Keratinocyte (primary cell): ENCODE measurements at regions not wholly inside any gene's neighbourhood (a gene's known extent, or its start where the extent isn't known, plus 50 kb on each side); places are given as distances from the start of the nearest gene placed in this dataset.

Experiments
- EZH2 ChIP-seq: IDR thresholded peaks from one replicate; pipeline ENCODE4 v1.6.1; 2012; ENCODE audit warnings: inconsistent platforms, mild to moderate bottlenecking, low read length, moderate library complexity
- TF ChIP-seq, protein P1 (sequence below), 3 experiments: IDR thresholded peaks in 1 of 3; conservative IDR thresholded peaks in 1 of 3; optimal IDR thresholded peaks in 1 of 3; 2 replicates in 2 of 3; 3 replicates in 1 of 3; pipeline versions ENCODE3 to v1.5.1; 2011; ENCODE audit warnings: low read length in 3 of 3, mild to moderate bottlenecking in 3 of 3, moderate library complexity in 2 of 3, control low read depth in 1 of 3, inconsistent platforms in 1 of 3; ENCODE audit not compliant: insufficient read depth in 2 of 3; ENCODE audit errors: extremely low read depth in 1 of 3

DNA sequence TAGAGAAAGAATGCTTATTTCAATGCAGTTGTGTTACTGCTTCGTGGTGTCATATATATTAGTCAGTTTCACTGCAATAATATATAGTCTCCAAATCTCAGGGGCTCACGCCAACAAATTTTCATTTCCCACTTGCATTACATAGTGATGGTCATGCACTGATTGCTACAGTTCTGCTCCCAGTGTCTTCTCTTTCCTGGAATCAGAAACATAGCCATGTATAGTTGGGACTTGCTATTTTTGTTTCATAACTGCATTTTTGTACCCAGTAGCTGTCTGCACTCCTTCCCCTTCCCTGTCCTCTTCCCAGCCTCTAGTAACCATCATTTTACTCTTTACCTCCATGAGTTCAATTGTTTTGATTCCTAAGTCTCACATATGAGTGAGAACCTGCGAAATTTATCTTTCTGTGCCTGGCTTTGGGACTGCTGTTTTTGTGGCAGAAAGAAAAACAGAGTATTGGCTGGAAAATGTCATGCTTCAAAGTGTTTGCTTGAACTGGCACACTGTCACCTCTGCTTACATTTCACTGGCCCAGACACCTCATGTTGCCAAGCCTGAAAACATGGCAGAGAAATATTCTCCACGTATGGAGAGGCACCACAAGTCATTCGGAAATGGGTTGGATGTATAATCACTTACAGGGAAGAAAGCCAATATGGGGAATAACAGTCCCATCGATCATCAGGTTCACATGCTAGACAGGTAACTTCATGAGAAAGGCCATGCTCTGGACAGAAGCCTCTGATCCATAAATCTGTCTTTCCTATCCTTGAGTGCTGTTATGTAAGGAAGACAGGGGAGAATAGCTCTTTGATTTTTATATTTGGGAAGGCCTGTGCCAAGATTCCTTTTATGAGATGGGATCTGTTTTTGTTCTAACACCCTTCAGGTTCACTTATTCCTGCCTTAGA, 60.4 kb upstream of the BACH1 start:
- TF ChIP-seq EZH2: no peak
- TF ChIP-seq, protein P1, sequence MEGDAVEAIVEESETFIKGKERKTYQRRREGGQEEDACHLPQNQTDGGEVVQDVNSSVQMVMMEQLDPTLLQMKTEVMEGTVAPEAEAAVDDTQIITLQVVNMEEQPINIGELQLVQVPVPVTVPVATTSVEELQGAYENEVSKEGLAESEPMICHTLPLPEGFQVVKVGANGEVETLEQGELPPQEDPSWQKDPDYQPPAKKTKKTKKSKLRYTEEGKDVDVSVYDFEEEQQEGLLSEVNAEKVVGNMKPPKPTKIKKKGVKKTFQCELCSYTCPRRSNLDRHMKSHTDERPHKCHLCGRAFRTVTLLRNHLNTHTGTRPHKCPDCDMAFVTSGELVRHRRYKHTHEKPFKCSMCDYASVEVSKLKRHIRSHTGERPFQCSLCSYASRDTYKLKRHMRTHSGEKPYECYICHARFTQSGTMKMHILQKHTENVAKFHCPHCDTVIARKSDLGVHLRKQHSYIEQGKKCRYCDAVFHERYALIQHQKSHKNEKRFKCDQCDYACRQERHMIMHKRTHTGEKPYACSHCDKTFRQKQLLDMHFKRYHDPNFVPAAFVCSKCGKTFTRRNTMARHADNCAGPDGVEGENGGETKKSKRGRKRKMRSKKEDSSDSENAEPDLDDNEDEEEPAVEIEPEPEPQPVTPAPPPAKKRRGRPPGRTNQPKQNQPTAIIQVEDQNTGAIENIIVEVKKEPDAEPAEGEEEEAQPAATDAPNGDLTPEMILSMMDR (optimal IDR thresholded peaks at IDR 0.05 in 1 of 3, IDR thresholded peaks at IDR 0.05 in 1 of 3, conservative IDR thresholded peaks at IDR 0.05 in 1 of 3; ENCODE audit: extremely low read depth in 1 of 3, insufficient read depth in 2 of 3, low read length in 3 of 3): no peak
